ENCODE measurements at regions not wholly inside any gene's neighbourhood (a gene's known extent, or its start where the extent isn't known, plus 50 kb on each side); places are given as distances from the start of the nearest gene placed in this dataset.
A peak's percentile ranks its signal among the peaks of the same experiment; 100 is the strongest.

DNA sequence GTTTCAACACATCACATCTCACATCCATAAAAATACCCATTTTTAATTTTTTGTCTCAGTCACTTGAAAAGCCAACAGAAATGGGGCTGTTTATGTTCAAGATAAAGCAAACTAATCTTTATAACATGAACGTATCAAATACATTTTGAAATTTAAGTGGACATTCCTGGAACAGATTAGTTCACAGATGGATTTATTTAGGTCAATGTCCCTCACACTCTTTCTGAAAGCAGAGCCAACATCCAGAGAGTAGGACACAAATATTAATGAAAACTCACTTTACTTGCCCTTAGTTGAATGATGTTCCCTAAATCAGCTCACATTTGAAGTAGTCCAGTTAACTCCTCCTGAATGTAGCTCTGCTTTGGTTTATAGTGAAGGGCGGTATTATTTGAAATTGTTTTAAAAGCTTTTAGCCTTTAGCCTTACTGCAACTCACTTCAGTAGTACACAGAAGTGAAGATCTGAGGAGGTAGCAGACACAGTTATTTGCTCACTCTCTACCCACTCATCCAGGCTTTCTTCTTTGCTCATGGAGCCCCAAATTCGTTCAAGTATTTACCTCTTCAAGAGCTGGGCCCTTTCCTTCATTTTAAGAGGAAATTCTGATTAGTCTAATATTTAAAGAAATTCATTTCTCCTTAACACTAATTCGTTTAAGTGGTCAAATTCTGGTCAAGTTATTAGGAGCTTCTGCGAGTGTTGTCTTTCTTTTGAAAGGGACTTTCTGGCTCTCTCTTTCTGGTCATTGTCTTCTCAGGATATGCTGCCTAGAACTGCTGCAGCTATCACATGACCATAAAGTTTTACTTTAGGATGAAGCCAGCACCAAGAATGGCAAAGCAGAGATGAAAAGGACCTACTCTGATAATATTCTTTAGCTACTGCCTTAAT is 180.6 kb upstream of the AGR3 start:
- H3K9me3 ChIP-seq (replicated peaks in 1 of 11): peaks cover 0 to 14% (median 0%) of the 10 kb centered on the region in 11 experiments; a peak in 7 of 22 replicates
- no peak overlapping the region for H3K4me3 ChIP-seq
- H3K36me3 ChIP-seq: no peaks in the 10 kb centered on the region
- peak overlapping the region in 3 of 11 experiments; percentile 17 to 46 (median 27); a peak in 5 of 22 replicates for H3K4me2 ChIP-seq
- H3K27ac ChIP-seq: peak overlapping the region in 3 of 11 experiments; percentile 12 to 25 (median 14); a peak in 4 of 22 replicates
- H3K4me1 ChIP-seq: peaks cover 8 to 68% (median 27%) of the 10 kb centered on the region in 10 experiments; a peak in 18 of 20 replicates
- no peaks in the 10 kb centered on the region for H4K20me1 ChIP-seq
- H3K27me3 ChIP-seq: peaks cover 0 to 6% (median 0%) of the 10 kb centered on the region in 11 experiments; a peak in 2 of 22 replicates
- H3K9ac ChIP-seq: no peak overlapping the region
- TF ChIP-seq Cebpa-rat (IDR thresholded peaks at IDR 0.05): no peak

DNA sequence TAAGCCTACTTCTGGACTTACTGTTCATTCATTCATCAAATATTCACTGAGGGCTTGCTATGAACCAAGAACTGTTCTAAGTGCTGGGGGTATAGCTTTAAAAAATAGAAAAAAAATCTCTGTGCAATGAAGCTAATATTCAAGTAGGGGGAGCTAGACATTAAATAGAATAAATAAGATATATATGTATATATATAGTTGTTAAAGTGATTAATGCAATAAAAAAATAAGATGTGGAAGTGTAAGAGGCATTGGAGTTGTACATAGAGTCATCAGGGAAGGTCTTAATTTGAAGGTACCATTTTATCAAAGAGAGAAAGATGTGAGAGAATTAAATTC is 181.2 kb upstream of the AGR3 start:
- Histone ChIP-seq H3K9me3 (replicated peaks in 1 of 11) (peaks cover 0 to 14% (median 0%) of the 10 kb centered on the region in 11 experiments; a peak in 7 of 22 replicates), H3K36me3 (no peaks in the 10 kb centered on the region), H3K9ac (no peak overlapping the region), H3K4me3 (no peak overlapping the region), H3K27me3 (peaks cover 0 to 6% (median 0%) of the 10 kb centered on the region in 11 experiments; a peak in 2 of 22 replicates), H3K27ac (peak overlapping the region in 1 of 11 experiments; percentile 12; a peak in 1 of 22 replicates), H3K4me1 (peaks cover 8 to 68% (median 22%) of the 10 kb centered on the region in 10 experiments; a peak in 18 of 20 replicates), H4K20me1 (no peaks in the 10 kb centered on the region), H3K4me2 (peak overlapping the region in 3 of 11 experiments; percentile 17 to 46 (median 27); a peak in 5 of 22 replicates)
- TF ChIP-seq Cebpa-rat (IDR thresholded peaks at IDR 0.05): no peak

DNA sequence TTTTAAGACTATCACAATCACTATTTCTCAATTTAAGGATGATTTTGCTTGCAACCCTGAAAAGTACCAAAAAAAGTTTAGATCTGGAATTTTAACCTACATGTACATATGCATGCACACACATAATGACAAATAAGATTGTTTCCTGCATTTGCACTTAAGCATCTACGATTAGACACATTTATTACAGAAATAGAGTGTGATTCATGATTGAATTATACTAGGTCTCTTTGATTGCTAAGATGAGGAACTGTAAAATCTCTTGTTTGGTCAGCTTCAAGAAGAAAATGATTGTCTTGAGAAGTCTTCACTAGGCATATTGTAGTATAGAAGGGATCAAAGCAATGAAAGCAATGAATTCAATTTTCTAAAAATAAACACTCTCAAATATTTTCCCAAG is 185.9 kb upstream of the AGR3 start:
- H3K36me3 ChIP-seq: no peaks in the 10 kb centered on the region
- peak overlapping the region in 4 of 11 experiments; percentile 0 to 48 (median 18); a peak in 5 of 22 replicates for H3K4me2 ChIP-seq
- no peaks in the 10 kb centered on the region for H4K20me1 ChIP-seq
- peaks cover 0 to 61% (median 0%) of the 10 kb centered on the region in 10 experiments; a peak in 8 of 20 replicates for H3K4me1 ChIP-seq
- no peak overlapping the region for H3K4me3 ChIP-seq
- no peak overlapping the region for H3K9ac ChIP-seq
- peak overlapping the region in 2 of 11 experiments; percentile 33 to 34; a peak in 3 of 22 replicates for H3K27ac ChIP-seq
- H3K9me3 ChIP-seq (replicated peaks in 1 of 11): peaks cover 0 to 14% (median 0%) of the 10 kb centered on the region in 11 experiments; a peak in 7 of 22 replicates
- no peak for TF ChIP-seq Cebpa-rat (IDR thresholded peaks at IDR 0.05)
- H3K27me3 ChIP-seq: no peaks in the 10 kb centered on the region

DNA sequence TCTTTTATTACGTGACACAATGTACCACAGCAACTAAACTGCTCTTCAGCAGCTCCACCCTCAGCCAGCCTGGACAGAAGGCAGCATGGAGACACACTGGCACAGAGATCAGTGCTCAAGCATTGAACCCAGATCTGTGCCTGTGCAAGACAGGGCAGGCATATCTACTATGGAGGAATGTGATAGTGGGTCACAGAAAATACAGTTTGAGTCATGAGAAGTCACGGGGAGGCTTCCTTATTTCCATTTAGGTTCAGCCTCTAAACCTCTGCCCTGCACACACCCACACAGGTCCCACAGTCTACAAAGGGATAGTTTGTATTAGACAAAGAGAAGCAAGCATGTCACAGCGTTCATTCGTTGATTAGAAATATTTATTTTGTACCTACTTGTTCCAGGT is 187.4 kb upstream of the AGR3 start:
- Histone ChIP-seq H3K36me3 (no peaks in the 10 kb centered on the region), H3K4me2 (peak overlapping the region in 4 of 11 experiments; percentile 1 to 51 (median 46); a peak in 8 of 22 replicates), H3K4me3 (no peak overlapping the region), H4K20me1 (no peaks in the 10 kb centered on the region), H3K9ac (no peak overlapping the region), H3K27me3 (no peaks in the 10 kb centered on the region), H3K4me1 (peaks cover 0 to 52% (median 0%) of the 10 kb centered on the region in 10 experiments; a peak in 8 of 20 replicates), H3K27ac (peak overlapping the region in 3 of 11 experiments; percentile 10 to 72 (median 48); a peak in 4 of 22 replicates), H3K9me3 (replicated peaks in 1 of 11) (peaks cover 0 to 14% (median 0%) of the 10 kb centered on the region in 11 experiments; a peak in 7 of 22 replicates)
- TF ChIP-seq Cebpa-rat (IDR thresholded peaks at IDR 0.05): no peak

DNA sequence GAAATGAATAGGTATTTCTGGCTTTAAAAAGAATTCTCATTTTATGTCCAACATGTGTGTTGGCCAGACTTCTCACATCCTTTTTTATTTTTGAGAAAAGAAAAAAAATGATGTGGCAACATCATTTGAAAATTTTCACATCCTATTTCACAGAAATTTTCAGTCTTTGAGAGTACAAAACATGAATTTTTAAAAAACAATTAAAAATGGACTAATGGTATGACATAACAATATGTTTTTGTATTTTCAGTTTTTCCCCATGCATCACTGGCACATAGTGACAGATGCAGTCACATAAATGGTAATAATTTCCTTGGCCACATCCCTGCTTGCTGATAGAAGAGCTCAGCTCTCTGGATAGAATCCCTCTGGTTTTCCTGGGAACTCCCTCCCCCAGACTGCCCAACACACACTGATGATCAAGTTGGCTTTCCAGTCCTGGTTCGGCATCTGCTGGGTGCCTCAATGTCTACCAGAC is 188.5 kb upstream of the AGR3 start:
- H3K27ac ChIP-seq: peak overlapping the region in 5 of 11 experiments; percentile 10 to 72 (median 48); a peak in 10 of 22 replicates

DNA sequence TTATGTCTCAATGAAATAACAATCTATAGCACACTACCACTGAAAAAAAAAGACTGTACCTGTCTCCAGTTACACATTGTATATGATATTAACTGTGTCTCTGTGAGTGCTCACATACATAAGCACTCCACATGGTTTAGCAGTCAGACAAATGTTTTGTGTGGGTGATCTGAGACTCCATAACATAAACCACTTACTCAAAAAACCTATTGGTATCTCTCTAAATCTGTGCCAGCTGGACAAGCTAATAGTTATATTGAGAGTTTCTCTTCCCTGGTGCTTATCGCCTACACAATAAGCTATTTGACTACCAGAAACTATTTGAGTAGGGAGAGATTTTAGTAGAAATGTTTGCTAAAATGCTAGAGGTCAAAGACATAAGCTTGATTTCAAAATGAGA is 190.1 kb upstream of the AGR3 start:
- Histone ChIP-seq H4K20me1 (no peaks in the 10 kb centered on the region), H3K4me2 (no peak overlapping the region), H3K27ac (no peak overlapping the region), H3K9ac (no peak overlapping the region), H3K36me3 (no peaks in the 10 kb centered on the region), H3K9me3 (replicated peaks in 1 of 11) (no peaks in the 10 kb centered on the region; a peak in 1 of 22 replicates), H3K27me3 (no peaks in the 10 kb centered on the region), H3K4me1 (peaks cover 0 to 40% (median 0%) of the 10 kb centered on the region in 10 experiments; a peak in 8 of 20 replicates), H3K4me3 (no peak overlapping the region)
- TF ChIP-seq Cebpa-rat (IDR thresholded peaks at IDR 0.05): no peak

More for the DNA sequence above, 188.5 kb upstream of the AGR3 start:
- H3K4me1 ChIP-seq: peaks cover 0 to 41% (median 0%) of the 10 kb centered on the region in 10 experiments; a peak in 8 of 20 replicates
- H3K9ac ChIP-seq: peak overlapping the region in 1 of 11 experiments; percentile 52; a peak in 2 of 22 replicates
- H3K4me3 ChIP-seq: no peak overlapping the region
- H3K4me2 ChIP-seq: peak overlapping the region in 5 of 11 experiments; percentile 16 to 51 (median 45); a peak in 6 of 22 replicates
- TF ChIP-seq Cebpa-rat (IDR thresholded peaks at IDR 0.05): no peak
- no peaks in the 10 kb centered on the region for H3K36me3 ChIP-seq
- no peaks in the 10 kb centered on the region for H3K27me3 ChIP-seq
- peaks cover 0 to 14% (median 0%) of the 10 kb centered on the region in 11 experiments; a peak in 7 of 22 replicates for H3K9me3 ChIP-seq (replicated peaks in 1 of 11)
- no peaks in the 10 kb centered on the region for H4K20me1 ChIP-seq

DNA sequence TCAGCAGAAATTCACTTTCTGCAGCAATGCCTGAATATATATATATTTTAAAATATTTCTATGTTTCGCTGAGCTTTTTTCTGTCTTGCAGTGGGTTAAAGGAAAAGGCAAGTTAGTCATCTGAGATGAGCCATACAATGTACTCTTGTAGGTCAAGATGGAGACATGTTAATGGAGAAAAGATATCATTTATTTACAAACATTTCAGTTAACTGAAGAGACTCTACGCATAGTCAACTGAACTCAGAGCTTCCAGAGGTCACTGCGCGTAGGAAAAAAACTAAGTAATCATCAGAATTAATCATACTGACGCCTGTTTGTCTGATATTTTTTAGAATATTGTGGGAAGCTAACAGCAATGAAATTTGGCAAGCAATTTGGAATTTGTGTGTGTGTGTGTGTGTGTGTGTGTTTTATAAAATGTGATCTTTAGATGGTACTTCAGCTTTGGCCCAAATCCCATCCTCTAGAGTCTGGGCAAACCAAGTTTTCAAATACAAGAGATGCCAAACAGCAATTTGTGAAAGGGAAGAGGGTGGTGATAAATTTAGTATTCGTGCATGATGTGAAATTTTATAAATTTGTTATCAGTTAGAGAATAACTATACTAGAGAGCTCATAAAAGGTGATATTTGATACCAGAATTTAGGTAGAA is 193.9 kb upstream of the AGR3 start:
- no peak overlapping the region for H3K9ac ChIP-seq
- no peaks in the 10 kb centered on the region for H3K27me3 ChIP-seq
- no peak overlapping the region for H3K27ac ChIP-seq
- no peak overlapping the region for H3K4me2 ChIP-seq
- no peak overlapping the region for H3K4me3 ChIP-seq
- H4K20me1 ChIP-seq: no peaks in the 10 kb centered on the region
- H3K9me3 ChIP-seq (replicated peaks in 1 of 11): peaks cover 0 to 4% (median 0%) of the 10 kb centered on the region in 11 experiments; a peak in 1 of 22 replicates
- peaks cover 0 to 4% (median 0%) of the 10 kb centered on the region in 10 experiments; a peak in 6 of 20 replicates for H3K4me1 ChIP-seq
- H3K36me3 ChIP-seq: no peaks in the 10 kb centered on the region
- TF ChIP-seq Cebpa-rat (IDR thresholded peaks at IDR 0.05): no peak

DNA sequence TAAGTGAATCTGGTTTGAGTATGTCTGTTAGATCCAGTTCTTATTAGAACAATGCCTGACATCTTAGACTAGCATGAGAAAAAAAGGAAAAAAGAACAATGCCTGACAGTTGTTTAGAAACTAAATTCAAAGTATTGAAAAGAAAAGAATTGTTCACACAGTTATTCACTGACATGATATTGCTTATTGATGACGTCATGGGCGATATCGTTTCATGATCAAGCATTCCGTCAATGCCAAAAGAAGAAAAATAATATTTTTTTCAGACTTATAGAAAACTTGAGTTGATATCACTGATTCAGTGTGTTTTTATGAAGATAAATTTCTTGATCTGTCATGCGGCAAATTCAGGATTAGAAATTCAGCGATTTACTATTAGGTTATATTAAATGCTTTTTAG is 196.5 kb upstream of the AGR3 start:
- H3K36me3 ChIP-seq: no peaks in the 10 kb centered on the region

More for the DNA sequence above, 196.5 kb upstream of the AGR3 start:
- Histone ChIP-seq H4K20me1 (no peaks in the 10 kb centered on the region), H3K9ac (no peak overlapping the region), H3K27me3 (no peaks in the 10 kb centered on the region), H3K4me3 (no peak overlapping the region), H3K27ac (no peak overlapping the region), H3K4me1 (no peaks in the 10 kb centered on the region), H3K9me3 (replicated peaks in 1 of 11) (peaks cover 0 to 6% (median 0%) of the 10 kb centered on the region in 11 experiments; a peak in 1 of 22 replicates), H3K4me2 (no peak overlapping the region)
- TF ChIP-seq Cebpa-rat (IDR thresholded peaks at IDR 0.05): no peak

All from BLaER1 treated with 17β-estradiol and CSF1 and Interleukin-3, amounts not matched to agents 10 nM and 100 nM (cell line).